KBM-7 (cell line): ENCODE measurements at regions not wholly inside any gene's neighbourhood (a gene's known extent, or its start where the extent isn't known, plus 50 kb on each side); places are given as distances from the start of the nearest gene placed in this dataset.

Source experiments
- DNase-seq: peaks from one replicate; pipeline ENCODE4 v3.0.0-alpha.2; 2015
- in situ Hi-C: fragments of 300-500 bp; cut with MboI; formaldehyde crosslinking; loops from 2 replicates; pipeline ENCODE4 v1.14.3; 2020; ENCODE audit warnings: low sequenced_read_pairs, low pct_unique_long_range_greater_than_20kb, mixed read lengths

DNA sequence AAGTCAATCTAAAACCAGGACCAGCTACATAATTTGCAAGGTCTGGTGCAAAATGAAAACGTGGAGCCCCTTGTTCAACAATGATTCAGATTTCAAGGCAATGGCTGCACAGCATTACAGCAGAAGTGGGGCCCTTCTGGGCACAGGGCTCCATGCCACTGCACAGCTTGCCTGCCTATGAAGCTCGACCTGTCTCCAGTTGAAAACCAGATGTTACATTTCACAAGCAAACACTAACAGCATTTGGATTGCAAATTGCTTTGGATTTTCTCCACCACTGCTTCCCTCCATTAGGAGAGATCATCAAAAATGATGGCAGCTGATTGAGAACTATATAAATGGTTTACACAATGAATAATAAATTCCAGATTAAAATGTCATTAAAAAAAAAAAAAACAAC, 551.4 kb upstream of the ZFHX3 start:
- no peak for DNase-seq
- in situ Hi-C loops, result no loop called here

DNA sequence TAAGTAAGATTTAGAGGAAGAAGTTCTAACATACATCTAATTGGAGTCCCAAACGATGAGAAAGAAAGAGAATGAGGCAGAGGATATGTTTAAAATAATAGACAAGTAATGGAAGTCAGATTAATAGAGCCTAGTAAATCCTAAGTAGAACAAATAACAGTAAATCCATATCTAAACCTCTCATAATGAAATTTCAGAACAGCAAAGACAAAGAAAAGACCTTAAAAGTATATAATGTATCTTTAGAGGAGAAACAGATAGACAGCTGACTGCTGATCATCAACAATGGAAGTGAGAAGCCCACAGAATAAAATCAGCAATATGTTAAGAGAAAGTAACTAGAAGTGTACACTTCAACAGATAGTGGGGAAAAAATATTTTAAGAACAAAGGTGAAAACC, 536.2 kb upstream of the ZFHX3 start:
- no peak for DNase-seq
- in situ Hi-C loops, result no loop called here

DNA sequence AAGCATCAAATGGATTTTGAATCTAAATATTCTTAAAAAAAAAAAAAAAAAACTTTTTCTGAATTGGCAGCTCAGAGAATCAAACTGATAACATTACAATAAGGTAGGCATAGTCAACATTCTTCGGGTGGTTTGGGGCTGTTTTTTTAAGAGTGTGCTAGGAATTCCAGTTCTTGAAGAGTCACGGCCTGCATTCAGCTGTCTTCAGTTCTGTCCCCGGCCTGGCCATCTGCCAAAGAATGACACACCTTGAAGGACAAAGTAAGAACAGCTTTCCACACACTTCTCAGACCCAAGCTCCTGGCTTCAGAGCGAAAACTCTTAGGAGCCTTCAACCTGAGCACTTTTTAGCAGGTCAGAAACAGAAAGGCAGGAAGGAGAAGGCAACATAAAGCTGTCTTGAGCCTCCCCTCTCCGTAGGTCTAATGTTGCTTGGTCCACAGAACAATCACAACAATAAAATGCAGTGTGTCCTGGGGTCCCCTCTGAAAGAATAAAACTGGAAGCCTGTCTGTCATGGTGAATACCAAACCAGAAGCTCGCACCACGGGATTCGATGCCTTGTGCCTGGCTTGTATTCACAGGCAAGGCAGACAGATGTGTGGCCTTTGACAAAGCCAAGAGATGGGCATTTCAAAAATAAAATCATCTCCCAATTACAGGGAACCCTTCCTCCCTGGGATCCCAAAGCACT, 524.4 kb upstream of the ZFHX3 start:
- no peak for DNase-seq
- in situ Hi-C loops, result no loop called here

DNA sequence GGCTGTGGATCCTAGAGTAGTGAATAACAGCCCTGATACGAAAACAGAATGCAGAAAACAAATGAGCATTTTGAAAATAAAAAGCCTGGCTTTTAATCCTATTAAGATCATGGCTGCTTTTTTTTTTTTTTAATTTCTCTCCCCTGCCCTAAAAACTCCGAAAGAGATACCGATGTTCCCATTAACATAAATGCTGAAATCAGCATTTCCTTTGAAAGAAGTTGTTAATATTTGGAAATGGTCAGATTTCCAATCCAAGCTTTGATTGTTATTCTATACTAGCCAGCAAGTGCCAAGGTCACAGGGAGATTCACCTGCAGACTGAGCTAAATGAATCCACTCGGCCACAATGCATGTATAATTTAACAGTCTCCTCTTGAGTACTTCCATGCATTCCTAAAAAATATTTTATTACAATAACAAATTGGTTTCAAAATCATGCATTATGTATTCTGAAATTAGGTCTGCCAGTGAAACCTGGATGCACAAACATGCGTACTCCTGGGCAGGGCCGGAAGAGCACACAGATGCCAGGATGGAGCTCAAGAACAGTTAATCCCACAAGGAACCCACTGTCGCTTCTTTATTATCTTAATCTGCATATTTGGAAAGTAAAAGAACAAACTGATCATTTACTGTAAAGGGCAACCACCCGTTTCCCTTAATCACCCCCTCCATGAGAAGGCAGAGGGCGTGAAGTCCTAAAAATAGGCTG, 521.5 kb upstream of the ZFHX3 start:
- DNase-seq, result no peak
- in situ Hi-C loops, result no loop called here

DNA sequence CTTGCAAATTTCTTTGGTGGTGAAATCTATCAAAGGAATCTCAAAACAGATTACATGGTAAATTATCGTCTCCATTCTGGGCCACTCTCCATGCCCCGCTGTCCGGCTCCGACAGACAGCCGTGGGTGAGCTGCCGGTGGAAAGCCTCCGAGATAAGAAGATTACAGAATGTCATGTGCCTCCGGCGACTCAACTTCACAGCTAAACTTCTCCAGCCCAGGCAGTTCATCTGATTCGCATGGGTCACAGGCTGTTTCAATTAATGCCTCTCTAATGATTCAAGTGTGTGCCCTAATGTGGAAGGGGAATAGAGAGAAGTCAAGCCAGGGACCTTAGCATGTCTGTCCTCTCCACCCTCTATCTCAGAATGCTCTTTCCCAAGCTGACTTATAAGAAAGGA, 520.8 kb upstream of the ZFHX3 start:
- DNase-seq, result no peak
- in situ Hi-C loops, result no loop called here

DNA sequence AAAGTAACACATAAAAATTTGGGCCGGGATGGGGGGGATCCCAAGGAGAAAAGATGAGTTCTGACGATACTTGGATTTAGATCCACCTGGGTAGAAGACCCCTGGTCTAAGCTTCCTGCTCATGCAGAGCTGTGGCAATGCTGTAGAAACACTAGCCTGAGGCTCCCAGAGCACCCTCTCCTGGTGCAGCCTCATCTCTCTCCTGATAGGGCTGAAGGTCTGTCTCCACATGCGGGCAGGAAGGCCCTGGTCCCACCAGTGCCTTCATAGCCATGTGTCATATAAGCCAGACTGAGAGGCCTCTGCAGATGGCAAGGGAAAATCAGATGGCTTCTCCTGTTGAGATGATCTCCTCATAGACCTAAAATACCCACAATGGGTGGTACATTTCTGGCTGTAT, 518.0 kb upstream of the ZFHX3 start:
- in situ Hi-C loops, result no loop called here

DNA sequence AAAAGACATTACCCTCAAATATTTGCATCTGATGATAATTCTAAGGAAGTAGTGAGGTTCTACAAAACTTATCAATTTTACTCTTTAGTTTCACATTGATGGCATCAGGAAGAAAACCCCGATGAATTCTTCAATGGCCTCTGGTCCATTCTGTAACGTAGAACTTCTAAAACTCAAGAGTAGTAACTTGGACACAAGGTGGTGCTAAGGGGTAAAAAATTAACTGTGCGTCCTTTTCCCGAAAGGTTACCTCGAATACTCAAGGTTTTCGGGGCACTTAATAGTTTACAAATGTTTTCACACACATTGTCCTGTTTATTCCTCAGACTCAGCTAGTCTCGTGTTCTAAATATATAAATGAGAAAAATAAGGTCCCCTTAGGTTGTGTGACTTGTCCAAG, 517.3 kb upstream of the ZFHX3 start:
- in situ Hi-C loops, result no loop called here
- no peak for DNase-seq

More for the DNA sequence above, 518.0 kb upstream of the ZFHX3 start:
- DNase-seq, result no peak

DNA sequence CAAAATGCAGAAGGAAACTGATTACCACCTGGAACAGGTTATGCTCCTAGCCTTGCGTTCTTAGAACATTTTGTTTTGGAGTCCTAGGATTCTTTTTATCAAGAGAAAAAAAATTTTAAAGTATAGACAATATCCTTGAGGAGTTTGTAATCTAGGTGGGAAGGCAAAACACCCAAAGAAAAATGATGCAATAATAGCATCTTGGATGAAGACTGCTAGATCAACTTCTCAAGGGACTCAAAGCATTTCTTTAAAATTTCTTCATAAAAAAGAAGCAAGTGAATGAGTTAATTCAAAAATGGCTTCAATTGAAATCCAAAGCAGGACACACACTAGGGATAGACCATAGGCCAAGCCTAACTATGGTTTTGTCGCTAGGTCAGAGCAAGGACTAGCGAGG, 515.8 kb upstream of the ZFHX3 start:
- in situ Hi-C loops, result no loop called here
- DNase-seq, result no peak

DNA sequence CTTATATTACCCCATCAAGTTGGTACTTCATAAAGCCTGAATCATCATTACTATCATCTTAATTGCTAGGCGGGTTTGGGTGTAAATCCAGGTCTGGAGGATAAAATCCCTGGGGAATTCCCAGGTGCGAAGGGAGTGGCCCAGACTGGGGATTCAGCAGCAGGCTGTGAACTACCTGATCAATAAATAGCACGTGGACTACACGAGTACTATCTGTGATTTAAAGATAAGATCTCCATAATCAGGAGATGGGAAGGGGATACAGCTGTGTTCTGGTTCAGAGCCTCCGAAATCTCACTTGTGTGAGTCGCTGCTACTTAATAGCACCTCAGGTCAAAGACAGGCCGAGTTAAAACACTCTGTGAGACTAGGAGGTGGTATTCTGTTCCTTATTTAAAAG, 512.6 kb upstream of the ZFHX3 start:
- in situ Hi-C loops, result no loop called here

DNA sequence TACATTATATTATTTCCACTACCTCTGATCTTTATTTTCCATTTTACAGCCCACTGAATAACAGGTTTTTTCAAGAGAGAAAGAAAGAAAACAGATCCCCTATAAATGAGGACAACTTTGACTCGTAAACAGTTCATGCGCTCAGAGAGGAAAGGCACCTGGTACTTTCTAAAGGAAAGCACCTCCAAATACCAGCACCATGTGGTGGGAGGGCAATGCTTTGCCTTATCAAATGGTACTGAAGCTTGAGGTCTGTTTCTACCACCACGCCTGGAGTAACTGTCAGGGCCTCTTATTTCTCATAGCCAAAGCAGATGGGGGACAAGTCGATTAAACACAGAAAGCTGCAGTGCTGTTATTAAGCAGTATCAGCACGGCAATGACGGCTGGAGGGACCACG, 510.3 kb upstream of the ZFHX3 start:
- in situ Hi-C loops, result no loop called here

More for the DNA sequence above, 512.6 kb upstream of the ZFHX3 start:
- DNase-seq, result no peak

DNA sequence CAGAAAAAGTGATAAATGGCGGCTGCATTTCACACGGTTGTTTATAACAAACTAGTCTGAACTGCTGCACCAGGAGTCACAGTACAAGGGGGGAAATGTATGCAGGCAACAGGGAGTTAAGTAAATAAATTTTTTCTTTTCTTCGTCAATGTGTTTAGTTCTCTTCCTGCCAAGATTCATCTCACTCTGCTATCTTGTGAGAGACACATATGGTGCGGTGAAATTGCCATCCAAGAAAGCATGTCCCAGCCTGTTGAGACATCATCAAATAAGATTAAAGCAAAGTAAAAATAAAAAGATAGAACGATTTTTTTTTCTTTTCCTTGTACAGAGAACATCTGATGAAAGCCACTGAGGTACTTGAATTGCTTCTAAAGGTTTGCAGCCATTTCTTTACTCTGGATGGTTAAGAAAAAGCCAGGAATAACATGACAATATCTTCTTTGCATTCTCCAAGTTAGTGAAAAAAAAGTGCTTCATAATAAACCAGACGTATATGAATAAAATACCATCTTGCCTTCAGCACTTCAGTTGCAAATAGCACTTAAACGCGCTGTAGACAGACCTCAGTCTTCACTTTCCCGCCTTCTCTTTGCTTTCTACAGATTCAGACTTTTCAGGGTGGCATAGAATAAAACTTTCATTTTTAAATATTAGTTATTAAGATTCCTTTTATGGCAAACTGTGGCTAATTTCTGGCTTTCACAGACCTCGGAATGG, 506.2 kb upstream of the ZFHX3 start:
- DNase-seq, result no peak
- in situ Hi-C loops, result no loop called here

More for the DNA sequence above, 510.3 kb upstream of the ZFHX3 start:
- DNase-seq, result no peak

DNA sequence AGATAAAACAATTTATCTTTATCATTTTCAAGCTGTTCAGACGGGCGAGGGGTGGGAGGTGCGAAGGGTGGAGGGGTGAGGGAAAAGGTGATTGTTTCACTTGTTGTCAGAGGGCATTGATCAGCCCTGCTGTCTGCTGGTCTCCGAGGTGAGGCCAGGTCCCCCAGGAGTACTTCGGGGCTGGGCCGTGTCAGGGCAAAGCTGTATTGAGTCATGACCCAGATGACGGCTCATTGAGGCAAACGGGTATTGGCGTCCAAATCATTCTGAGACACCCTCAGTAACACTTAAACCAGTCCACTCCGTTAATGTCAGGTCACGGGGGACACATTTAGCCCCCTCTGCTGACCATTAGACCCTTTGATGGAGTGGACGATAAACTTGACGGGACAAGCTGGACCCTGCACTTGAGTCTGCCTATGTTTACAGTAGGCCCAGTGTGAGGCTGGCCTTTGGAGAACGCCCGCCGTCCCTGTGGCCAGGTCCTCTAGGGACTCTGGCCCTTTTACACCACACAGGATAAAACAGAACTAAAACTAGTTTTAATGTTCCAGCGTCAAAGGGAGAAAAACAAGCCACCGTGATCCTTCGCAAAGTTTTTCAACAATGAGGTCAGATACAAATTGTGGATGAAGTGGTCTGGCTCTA, 502.2 kb upstream of the ZFHX3 start:
- no peak for DNase-seq
- in situ Hi-C loops, result no loop called here

DNA sequence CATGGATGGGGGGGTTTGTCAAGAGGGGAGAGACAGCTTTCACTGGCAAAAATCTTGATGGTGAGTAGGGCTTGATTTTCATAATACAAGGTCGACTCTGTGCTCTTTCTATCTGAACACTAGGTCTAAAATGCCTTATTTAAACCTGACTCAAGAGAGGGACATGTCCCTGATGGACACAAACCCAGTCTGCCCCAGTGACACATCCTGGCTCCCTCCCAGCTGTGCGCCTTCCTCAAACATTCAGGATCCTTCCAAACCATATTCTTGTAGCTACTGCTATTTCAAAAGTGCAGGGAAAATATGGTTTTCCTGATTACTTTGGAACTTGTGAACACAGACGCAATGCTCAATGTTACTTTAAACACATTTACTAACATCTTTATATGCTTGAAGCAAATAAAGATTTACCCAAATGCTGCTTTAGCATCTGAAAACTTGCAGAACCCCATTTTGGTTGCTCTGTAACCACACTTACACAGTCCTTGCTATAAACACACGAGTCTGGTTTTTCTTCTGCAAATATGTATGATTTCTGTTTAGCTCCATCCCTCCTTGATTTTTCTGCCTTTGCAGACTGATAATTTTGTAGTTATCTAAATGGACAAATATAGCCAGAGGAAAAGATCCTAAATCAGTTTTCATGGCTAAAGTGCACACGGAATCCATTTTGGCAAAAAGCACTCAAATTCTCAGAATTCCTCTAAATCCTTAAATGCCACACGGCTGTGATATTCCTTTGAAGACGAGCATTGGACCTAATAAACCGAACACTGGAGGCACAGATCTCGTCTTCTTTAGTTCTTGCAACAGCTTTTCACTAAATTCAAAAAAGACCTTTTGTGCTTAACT, 499.9 kb upstream of the ZFHX3 start:
- in situ Hi-C loops, result no loop called here
- DNase-seq, result no peak

DNA sequence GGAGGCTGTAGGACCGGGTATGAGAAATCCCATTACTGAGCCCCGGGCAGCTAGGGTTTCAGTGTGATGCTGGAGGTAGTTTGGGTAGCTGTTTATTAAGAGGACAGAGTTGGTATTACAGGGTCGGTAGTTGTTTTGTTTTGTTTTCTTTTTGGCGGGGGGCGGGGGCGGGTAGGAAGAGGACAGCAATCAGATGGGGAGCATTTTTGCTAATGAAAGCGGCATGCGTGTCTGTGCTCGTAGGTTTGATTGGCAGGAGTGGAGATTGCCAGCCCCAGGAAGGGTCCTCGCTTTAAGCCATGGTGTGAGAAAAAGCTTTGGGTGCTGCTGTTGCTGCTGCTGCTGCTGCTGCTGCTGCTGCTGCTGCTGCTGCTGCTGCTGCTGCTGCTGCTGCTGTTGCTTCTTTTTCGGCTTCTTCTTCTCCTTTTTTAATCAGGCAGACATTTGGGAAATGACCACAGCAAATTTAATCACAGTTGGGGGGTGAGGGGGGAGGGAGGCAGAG, 498.5 kb upstream of the ZFHX3 start:
- in situ Hi-C loops, result no loop called here
- DNase-seq, result no peak

DNA sequence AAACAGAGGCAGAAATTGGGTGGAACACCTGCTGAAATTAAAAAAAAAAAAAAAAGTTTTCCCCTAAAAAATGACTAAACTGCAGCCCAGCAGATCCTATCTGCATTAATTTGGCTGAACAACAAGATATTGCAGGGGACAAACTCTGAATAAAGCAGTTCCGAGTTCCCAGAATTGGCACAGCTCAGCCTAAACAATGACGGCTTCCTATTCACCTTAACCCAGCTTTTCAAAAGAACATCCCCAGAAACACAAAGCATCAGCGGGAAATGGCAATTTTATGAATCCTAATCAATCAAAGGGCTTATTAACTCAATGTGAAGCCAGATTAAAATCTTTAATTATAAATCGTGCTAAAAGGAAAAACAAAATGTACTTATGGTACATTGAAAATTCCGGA, 497.8 kb upstream of the ZFHX3 start:
- no peak for DNase-seq
- in situ Hi-C loops, result no loop called here

DNA sequence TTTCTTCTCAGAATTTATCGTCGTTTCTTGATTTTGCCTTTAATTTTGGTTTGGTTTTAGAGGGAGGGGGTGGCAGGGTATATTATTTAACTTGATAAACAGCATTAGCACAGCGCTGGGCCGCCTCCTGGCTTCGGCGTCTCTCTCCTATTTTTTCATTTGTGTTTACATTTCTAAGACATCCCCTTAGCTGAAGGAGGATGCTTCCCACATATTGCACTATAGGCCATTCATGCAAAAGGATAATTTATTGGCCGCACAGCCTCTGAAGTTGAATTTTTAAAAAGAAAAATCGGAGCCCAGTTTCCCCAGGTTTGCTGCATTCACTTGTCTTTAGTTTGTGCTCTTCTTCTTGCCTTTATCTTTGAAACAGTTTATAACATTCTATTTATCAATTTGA, 497.4 kb upstream of the ZFHX3 start:
- in situ Hi-C loops, result no loop called here
- DNase-seq, result no peak

DNA sequence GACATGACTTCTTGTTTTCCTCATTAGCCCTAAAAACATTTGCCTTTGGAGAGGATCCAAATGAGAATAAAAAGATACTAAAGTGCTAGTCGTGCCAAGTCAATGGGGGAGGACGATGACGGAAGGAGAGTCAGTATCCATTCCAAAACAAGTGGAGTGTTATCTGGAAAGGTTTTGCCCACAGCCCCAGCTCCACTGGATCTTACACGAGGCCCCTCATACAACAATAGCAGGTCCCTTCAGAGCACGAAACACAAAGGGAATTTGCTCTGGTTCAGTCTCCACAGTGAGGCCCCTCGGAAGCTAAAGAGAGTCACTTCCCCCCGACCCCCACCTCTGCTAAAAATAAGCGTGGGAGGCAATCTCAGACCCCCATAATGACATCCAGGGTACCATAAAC, 496.9 kb upstream of the ZFHX3 start:
- in situ Hi-C loops, result no loop called here
- no peak for DNase-seq

DNA sequence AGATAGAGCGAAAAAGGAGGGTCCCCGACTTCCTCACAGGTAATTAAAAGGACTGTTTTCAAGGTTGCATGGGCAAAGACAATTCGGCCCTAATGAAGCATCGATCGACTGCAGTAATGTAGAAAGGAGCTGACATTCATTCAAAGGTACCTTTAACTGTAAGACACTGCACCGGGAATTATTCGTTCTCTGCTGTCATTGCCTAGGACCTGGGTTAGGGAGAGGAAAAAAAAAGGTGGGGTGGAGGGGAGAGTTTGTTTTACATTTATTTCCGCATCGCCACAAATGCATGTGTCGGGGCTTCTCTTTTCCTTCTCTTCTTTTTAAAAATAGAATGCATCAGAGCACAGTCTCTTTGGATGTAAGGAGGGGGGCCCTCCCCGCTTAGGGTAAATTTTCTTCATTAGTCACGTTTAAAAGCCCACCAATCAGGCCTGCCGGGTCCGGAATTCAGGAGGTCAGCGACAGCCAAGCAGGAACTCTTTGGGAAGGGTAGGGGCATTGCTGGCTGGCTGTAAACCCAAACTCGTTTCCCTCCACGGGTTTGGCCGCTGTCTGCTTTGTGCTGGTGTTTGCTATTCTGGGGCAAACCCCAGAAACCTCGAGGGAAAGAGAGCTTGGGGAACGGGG, 496.2 kb upstream of the ZFHX3 start:
- no peak for DNase-seq
- in situ Hi-C loops, result no loop called here
